ENCODE measurements at regions not wholly inside any gene's neighbourhood (a gene's known extent, or its start where the extent isn't known, plus 50 kb on each side); places are given as distances from the start of the nearest gene placed in this dataset.

GRCh38 chr10:84075226-84076046, 63.9 kb upstream of the GHITM start:
- no peak for DNase-seq

GRCh38 chr10:84076047-84076388, 63.3 kb upstream of the GHITM start:
- no peak for DNase-seq

- DNase-seq, result peak; percentile 71
Observed at GRCh38 chr10:84076540-84077195, 62.6 kb upstream of the GHITM start.

GRCh38 chr10:84077768-84078167, 61.5 kb upstream of the GHITM start:
- no peak for DNase-seq

DNA sequence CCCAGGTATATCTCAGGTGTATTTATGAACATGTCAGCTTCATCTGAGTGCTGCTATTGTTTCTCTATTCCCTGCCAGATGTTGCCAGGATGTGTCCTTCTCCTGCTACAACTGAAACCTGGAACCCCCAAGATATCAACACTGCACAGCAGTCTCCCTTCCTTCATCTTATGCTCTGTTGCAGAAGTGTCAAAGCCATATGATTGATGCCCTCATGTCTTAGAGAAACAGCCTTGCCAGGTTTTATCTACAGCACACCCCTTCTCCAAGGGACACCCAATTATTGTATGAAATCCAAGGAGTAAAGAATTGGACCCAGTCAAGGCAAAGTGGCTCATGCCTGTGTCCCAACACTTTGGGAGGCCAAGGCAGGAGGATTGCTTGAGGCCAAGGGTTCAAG, 60.5 kb upstream of the GHITM start:
- DNase-seq, result no peak

DNA sequence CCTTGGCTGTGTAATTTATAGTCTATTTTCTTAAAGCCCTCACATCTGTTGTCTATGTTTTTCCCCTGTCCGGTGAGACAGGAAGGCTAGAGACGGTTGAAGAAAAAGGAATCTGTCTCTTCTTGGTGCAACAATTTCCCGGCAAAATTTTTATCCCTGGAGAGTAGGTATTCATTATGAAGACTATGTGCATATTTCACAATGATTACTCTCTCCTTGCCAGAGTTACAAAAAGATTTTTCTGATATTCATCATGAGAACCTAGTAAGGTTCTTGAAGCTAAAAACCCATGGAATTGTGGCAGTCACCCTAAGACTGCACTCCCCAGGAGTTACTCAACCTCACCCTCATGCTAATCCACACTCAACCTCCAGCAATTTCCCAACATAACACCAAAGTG, 55.0 kb upstream of the GHITM start:
- no peak for DNase-seq

- DNase-seq, result no peak
Observed at GRCh38 chr10:84087202-84087601, 52.1 kb upstream of the GHITM start.

GRCh38 chr10:84088626-84089025, 50.7 kb upstream of the GHITM start:
- DNase-seq, result no peak

GRCh38 chr10:84089162-84089561, 50.1 kb upstream of the GHITM start:
- DNase-seq, result no peak

Measured in islet precursor cell (in vitro differentiated cells).